ENCODE measurements at regions not wholly inside any gene's neighbourhood (a gene's known extent, or its start where the extent isn't known, plus 50 kb on each side); places are given as distances from the start of the nearest gene placed in this dataset.

- H3K9me3 ChIP-seq (replicated peaks; ENCODE audit: control insufficient read depth, insufficient read depth, low read length), result no peaks in the 10 kb centered on the region
- POLR2A ChIA-PET, result no interaction called here
- H3K27ac ChIP-seq (ENCODE audit: insufficient read depth, low read depth, low read length), result no peak overlapping the region
- FAIRE-seq (no peak), DNase-seq (ENCODE audit: low read depth, low spot score) (no peak)
- H3K36me3 ChIP-seq (ENCODE audit: control insufficient read depth in 2 of 2, extremely low read depth in 1 of 2, insufficient read depth in 2 of 2, low read length in 2 of 2), result no peaks in the 10 kb centered on the region
- CTCF ChIA-PET, result no interaction called here
- no peaks in the 10 kb centered on the region for H3K79me2 ChIP-seq (ENCODE audit: control insufficient read depth, insufficient read depth, low read length)
- H4K20me1 ChIP-seq (replicated peaks; ENCODE audit: control insufficient read depth, extremely low read depth, insufficient read depth, low read length), result no peaks in the 10 kb centered on the region
- no TSS peak for BruUV-seq (replicated peaks)
- H2AFZ ChIP-seq (ENCODE audit: low read depth, low read length), result no peak overlapping the region
- dilution Hi-C loops (cut with MboI; ENCODE audit: extremely low pct_ligation_motif_present, low sequenced_read_pairs), result no loop called here
- H3K9me1 ChIP-seq (replicated peaks; ENCODE audit: control insufficient read depth, extremely low read depth, insufficient read depth, low read length), result no peaks in the 10 kb centered on the region
- H3K4me3 ChIP-seq (replicated peaks in 1 of 3; ENCODE audit: insufficient read depth in 1 of 3, low read depth in 1 of 3, low read length in 3 of 3), result no peak overlapping the region
- TF ChIP-seq EZH2 (IDR thresholded peaks at IDR 0.05; ENCODE audit: borderline replicate concordance, low read depth, low read length, severe bottlenecking), result no peak
- TF ChIP-seq FOS (IDR thresholded peaks at IDR 0.05; ENCODE audit: borderline replicate concordance, insufficient read depth, low read length), result no peak
- TF ChIP-seq POLR2AphosphoS5 (IDR thresholded peaks at IDR 0.05; ENCODE audit: insufficient read depth, low read depth, low read length), result no peak
- no peak for TF ChIP-seq GATA2 (IDR thresholded peaks at IDR 0.05; ENCODE audit: insufficient read depth, insufficient read length, low read depth, low read length)
- TF ChIP-seq POLR2A (IDR thresholded peaks at IDR 0.05; ENCODE audit: low read depth, low read length), result no peak
- TF ChIP-seq MYC (IDR thresholded peaks at IDR 0.05; ENCODE audit: low read depth, low read length), result no peak
- TF ChIP-seq CTCF (IDR thresholded peaks at IDR 0.05; ENCODE audit: extremely low read depth in 1 of 2, insufficient read depth in 1 of 2, low read depth in 1 of 2, low read length in 2 of 2), result no peak
- TF ChIP-seq JUN (IDR thresholded peaks at IDR 0.05; ENCODE audit: borderline replicate concordance, insufficient read depth, insufficient read length, low read depth), result no peak
- no peak for TF ChIP-seq MAX (IDR thresholded peaks at IDR 0.05; ENCODE audit: insufficient read depth, insufficient read length)
- H3K4me2 ChIP-seq (ENCODE audit: insufficient read depth, low read length), result no peak overlapping the region
- H3K9ac ChIP-seq (replicated peaks; ENCODE audit: extremely low read depth, insufficient read depth, low read length), result no peak overlapping the region
- intact Hi-C loops (cut with micrococcal nuclease), result no loop called here
- no peaks in the 10 kb centered on the region for H3K4me1 ChIP-seq (ENCODE audit: control insufficient read depth, extremely low read depth, insufficient read depth, low read length)
- peaks cover 0 to 2% of the 10 kb centered on the region in 2 experiments for H3K27me3 ChIP-seq (ENCODE audit: control insufficient read depth in 2 of 2, insufficient read depth in 2 of 2, low read length in 2 of 2)
Measured at GRCh38 chr6:133634474-133634873, 254.4 kb upstream of the TCF21 start.
